ENCODE measurements at regions not wholly inside any gene's neighbourhood (a gene's known extent, or its start where the extent isn't known, plus 50 kb on each side); places are given as distances from the start of the nearest gene placed in this dataset.

DNA sequence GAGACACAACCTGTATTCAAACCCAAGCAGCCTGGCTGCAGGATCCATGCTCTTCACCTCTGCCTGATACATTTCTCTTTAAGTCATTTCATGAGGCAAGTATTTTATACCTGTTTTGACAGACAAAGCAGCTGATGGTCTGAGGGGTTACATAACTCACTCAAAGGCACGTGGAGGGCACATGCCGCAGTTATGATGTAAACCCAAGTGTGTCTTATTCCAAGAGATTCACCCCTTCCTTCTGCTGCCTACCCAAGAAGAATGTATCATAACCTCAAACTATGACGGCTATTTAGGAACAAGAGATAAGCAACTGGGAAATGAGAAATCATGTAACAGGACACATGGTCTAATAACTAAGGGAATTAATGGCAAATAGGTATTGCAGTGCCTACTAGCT, 329.8 kb upstream of the TMPO start:
- TF ChIP-seq, protein P1, sequence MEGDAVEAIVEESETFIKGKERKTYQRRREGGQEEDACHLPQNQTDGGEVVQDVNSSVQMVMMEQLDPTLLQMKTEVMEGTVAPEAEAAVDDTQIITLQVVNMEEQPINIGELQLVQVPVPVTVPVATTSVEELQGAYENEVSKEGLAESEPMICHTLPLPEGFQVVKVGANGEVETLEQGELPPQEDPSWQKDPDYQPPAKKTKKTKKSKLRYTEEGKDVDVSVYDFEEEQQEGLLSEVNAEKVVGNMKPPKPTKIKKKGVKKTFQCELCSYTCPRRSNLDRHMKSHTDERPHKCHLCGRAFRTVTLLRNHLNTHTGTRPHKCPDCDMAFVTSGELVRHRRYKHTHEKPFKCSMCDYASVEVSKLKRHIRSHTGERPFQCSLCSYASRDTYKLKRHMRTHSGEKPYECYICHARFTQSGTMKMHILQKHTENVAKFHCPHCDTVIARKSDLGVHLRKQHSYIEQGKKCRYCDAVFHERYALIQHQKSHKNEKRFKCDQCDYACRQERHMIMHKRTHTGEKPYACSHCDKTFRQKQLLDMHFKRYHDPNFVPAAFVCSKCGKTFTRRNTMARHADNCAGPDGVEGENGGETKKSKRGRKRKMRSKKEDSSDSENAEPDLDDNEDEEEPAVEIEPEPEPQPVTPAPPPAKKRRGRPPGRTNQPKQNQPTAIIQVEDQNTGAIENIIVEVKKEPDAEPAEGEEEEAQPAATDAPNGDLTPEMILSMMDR (optimal IDR thresholded peaks at IDR 0.05 in 1 of 3, IDR thresholded peaks at IDR 0.05 in 1 of 3, conservative IDR thresholded peaks at IDR 0.05 in 1 of 3; ENCODE audit: extremely low read depth in 1 of 3, insufficient read depth in 2 of 3, low read length in 3 of 3), result no peak
- TF ChIP-seq EZH2 (IDR thresholded peaks at IDR 0.05; ENCODE audit: low read length), result no peak

Measured in keratinocyte (primary cell).